ENCODE measurements at regions not wholly inside any gene's neighbourhood (a gene's known extent, or its start where the extent isn't known, plus 50 kb on each side); places are given as distances from the start of the nearest gene placed in this dataset.

- no peaks in the 10 kb centered on the region for H3K27me3 ChIP-seq (ENCODE audit: control insufficient read depth, insufficient read depth, low read length)
- Mint-ChIP-seq H3K36me3 (no peaks in the 10 kb centered on the region), H3K27ac (no peak overlapping the region), H3K4me3 (no peak overlapping the region), H3K27me3 (no peaks in the 10 kb centered on the region), H3K4me1 (no peaks in the 10 kb centered on the region), H3K9me3 (peaks cover 0 to 11% (median 4%) of the 10 kb centered on the region in 7 donors)
- no peaks in the 10 kb centered on the region for H3K36me3 ChIP-seq (ENCODE audit: control insufficient read depth, insufficient read depth, low read length)
- no peak for ATAC-seq (ENCODE audit: low read depth in 2 of 2)
- no peak overlapping the region for H3K27ac ChIP-seq (ENCODE audit: insufficient read depth, low read length, poor library complexity, severe bottlenecking)
- no peak overlapping the region for H3K4me3 ChIP-seq (ENCODE audit: low read depth, low read length)
- no peaks in the 10 kb centered on the region for H3K4me1 ChIP-seq (ENCODE audit: control insufficient read depth, insufficient read depth, low read length, poor library complexity, severe bottlenecking)
- DNase-seq, result no peak
- peaks cover 0 to 3% of the 10 kb centered on the region in 2 experiments for H3K9me3 ChIP-seq (ENCODE audit: control insufficient read depth in 2 of 2, low read length in 2 of 2)
These were observed 278.5 kb downstream of the TAF11L14 start for GRCh38 chr5:17912794-17913193.

DNA sequence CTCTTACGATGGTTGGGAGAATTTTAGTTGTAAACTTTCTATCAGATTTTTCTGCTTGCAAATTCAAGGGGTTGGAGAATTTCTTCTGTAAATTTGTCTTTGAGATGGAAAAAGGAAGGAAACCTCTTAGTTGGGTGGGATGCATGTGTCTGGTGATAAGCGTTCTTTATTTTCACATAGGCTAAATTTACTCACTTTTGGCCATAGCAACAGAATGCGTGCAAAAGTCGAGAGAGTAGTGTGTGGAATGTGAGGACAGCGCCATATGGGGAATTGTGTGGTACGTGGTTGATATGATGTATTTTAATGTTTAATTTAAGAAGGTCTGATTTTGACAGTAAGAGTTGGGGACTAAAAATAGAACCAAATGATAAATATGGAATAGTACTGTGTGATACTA is 282.2 kb downstream of the TAF11L14 start:
- H3K36me3 ChIP-seq (ENCODE audit: control insufficient read depth, insufficient read depth, low read length), result no peaks in the 10 kb centered on the region
- H3K4me3 Mint-ChIP-seq, result no peak overlapping the region
- DNase-seq (no peak), ATAC-seq (ENCODE audit: low read depth in 2 of 2) (no peak)
- H3K4me3 ChIP-seq (ENCODE audit: low read depth, low read length), result no peak overlapping the region
- H3K9me3 ChIP-seq (ENCODE audit: control insufficient read depth in 2 of 2, low read length in 2 of 2), result peaks cover 2 to 6% of the 10 kb centered on the region in 2 experiments
- no peaks in the 10 kb centered on the region for H3K4me1 Mint-ChIP-seq
- H3K36me3 Mint-ChIP-seq, result no peaks in the 10 kb centered on the region
- H3K4me1 ChIP-seq (ENCODE audit: control insufficient read depth, insufficient read depth, low read length, poor library complexity, severe bottlenecking), result no peaks in the 10 kb centered on the region
- H3K27ac Mint-ChIP-seq, result no peak overlapping the region
- H3K27me3 Mint-ChIP-seq, result no peaks in the 10 kb centered on the region
- peaks cover 0 to 10% (median 5%) of the 10 kb centered on the region in 7 donors for H3K9me3 Mint-ChIP-seq
- no peak overlapping the region for H3K27ac ChIP-seq (ENCODE audit: insufficient read depth, low read length, poor library complexity, severe bottlenecking)
- H3K27me3 ChIP-seq (ENCODE audit: control insufficient read depth, insufficient read depth, low read length), result no peaks in the 10 kb centered on the region

DNA sequence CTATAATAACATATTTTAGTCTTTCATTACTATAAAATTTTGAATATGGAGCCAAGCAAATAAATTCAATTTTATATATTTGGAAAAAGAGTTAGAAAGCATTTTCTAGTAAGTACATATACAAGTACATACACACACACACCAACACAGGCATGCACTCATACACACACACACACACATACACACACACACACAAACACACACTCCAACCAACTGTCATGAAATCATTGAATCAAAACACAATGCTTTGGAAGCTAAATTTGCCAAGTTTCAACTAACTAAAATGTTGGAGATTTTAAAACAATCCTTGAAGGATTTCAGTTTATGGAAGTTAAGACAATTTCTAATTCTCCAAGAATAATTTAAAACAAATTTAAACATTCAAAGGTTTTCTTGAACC is 283.2 kb downstream of the TAF11L14 start:
- no peak overlapping the region for H3K4me3 ChIP-seq (ENCODE audit: low read depth, low read length)
- H3K36me3 ChIP-seq (ENCODE audit: control insufficient read depth, insufficient read depth, low read length), result no peaks in the 10 kb centered on the region
- Mint-ChIP-seq H3K36me3 (no peaks in the 10 kb centered on the region), H3K4me1 (no peaks in the 10 kb centered on the region), H3K27ac (no peak overlapping the region), H3K27me3 (no peaks in the 10 kb centered on the region), H3K9me3 (peaks cover 0 to 9% (median 6%) of the 10 kb centered on the region in 7 donors), H3K4me3 (no peak overlapping the region)
- no peak overlapping the region for H3K27ac ChIP-seq (ENCODE audit: insufficient read depth, low read length, poor library complexity, severe bottlenecking)
- H3K27me3 ChIP-seq (ENCODE audit: control insufficient read depth, insufficient read depth, low read length), result no peaks in the 10 kb centered on the region
- H3K9me3 ChIP-seq (ENCODE audit: control insufficient read depth in 2 of 2, low read length in 2 of 2), result peaks cover 2 to 8% of the 10 kb centered on the region in 2 experiments
- ATAC-seq (ENCODE audit: low read depth in 2 of 2) (no peak), DNase-seq (no peak)
- no peaks in the 10 kb centered on the region for H3K4me1 ChIP-seq (ENCODE audit: control insufficient read depth, insufficient read depth, low read length, poor library complexity, severe bottlenecking)

- no peaks in the 10 kb centered on the region for H3K27me3 ChIP-seq (ENCODE audit: control insufficient read depth, insufficient read depth, low read length)
- Mint-ChIP-seq H3K9me3 (peaks cover 0 to 5% (median 4%) of the 10 kb centered on the region in 7 donors), H3K27me3 (no peaks in the 10 kb centered on the region), H3K4me1 (no peaks in the 10 kb centered on the region), H3K27ac (no peak overlapping the region), H3K36me3 (no peaks in the 10 kb centered on the region), H3K4me3 (no peak overlapping the region)
- H3K27ac ChIP-seq (ENCODE audit: insufficient read depth, low read length, poor library complexity, severe bottlenecking), result no peak overlapping the region
- DNase-seq, result no peak
- peaks cover 2 to 5% of the 10 kb centered on the region in 2 experiments for H3K9me3 ChIP-seq (ENCODE audit: control insufficient read depth in 2 of 2, low read length in 2 of 2)
- H3K4me3 ChIP-seq (ENCODE audit: low read depth, low read length), result no peak overlapping the region
- ATAC-seq (ENCODE audit: low read depth in 2 of 2), result no peak
- no peaks in the 10 kb centered on the region for H3K36me3 ChIP-seq (ENCODE audit: control insufficient read depth, insufficient read depth, low read length)
- H3K4me1 ChIP-seq (ENCODE audit: control insufficient read depth, insufficient read depth, low read length, poor library complexity, severe bottlenecking), result no peaks in the 10 kb centered on the region
These were observed 284.3 kb downstream of the TAF11L14 start for GRCh38 chr5:17918373-17919104.

DNA sequence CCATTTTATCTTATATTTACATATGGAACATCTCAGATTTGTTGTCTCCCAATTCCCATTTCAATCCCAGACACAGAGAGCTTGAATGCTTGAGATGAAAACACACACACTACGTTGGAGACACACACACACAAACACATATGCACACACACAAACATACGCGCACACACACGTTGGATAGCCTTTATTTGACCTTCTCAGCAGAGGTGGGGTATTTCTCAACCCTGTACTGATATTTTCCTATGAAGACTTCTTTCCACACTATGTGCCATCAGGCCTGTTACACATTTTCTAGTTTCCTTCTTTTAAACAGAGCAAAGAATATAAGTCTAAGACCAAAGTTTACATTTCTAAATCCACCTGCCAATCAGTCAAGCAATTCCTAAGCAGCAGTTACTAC is 291.0 kb downstream of the TAF11L14 start:
- H3K9me3 Mint-ChIP-seq, result peaks cover 2 to 14% (median 4%) of the 10 kb centered on the region in 7 donors
- Histone ChIP-seq H3K4me1 (ENCODE audit: control insufficient read depth, insufficient read depth, low read length, poor library complexity, severe bottlenecking) (no peaks in the 10 kb centered on the region), H3K9me3 (ENCODE audit: control insufficient read depth in 2 of 2, low read length in 2 of 2) (peaks cover 0 to 5% of the 10 kb centered on the region in 2 experiments), H3K27me3 (ENCODE audit: control insufficient read depth, insufficient read depth, low read length) (no peaks in the 10 kb centered on the region), H3K4me3 (ENCODE audit: low read depth, low read length) (no peak overlapping the region), H3K27ac (ENCODE audit: insufficient read depth, low read length, poor library complexity, severe bottlenecking) (no peak overlapping the region), H3K36me3 (ENCODE audit: control insufficient read depth, insufficient read depth, low read length) (no peaks in the 10 kb centered on the region)
- DNase-seq, result no peak
- H3K4me1 Mint-ChIP-seq, result no peaks in the 10 kb centered on the region
- H3K4me3 Mint-ChIP-seq, result no peak overlapping the region
- no peak for ATAC-seq (ENCODE audit: low read depth in 2 of 2)
- H3K36me3 Mint-ChIP-seq, result no peaks in the 10 kb centered on the region
- no peaks in the 10 kb centered on the region for H3K27me3 Mint-ChIP-seq
- no peak overlapping the region for H3K27ac Mint-ChIP-seq

DNA sequence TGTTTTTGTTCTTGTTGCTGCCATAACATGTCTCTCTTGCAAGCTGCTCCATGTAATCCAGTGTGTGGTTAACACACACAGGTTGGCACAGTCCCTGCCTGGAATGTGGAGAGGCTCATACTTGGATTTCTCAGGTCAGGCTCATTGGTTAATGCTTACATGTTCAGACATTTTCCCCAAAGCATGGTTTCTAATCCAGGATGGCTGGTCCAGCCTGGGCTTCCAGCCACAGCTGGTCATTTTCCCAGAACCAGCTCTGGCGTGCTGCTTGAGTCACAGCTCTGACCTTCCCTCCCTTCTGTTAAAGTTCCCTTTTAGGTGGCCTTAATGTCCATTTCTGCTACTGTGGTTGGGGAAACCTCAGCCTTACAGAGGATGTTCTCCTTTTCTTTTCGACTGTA is 294.3 kb downstream of the TAF11L14 start:
- Mint-ChIP-seq H3K36me3 (no peaks in the 10 kb centered on the region), H3K9me3 (peaks cover 1 to 22% (median 6%) of the 10 kb centered on the region in 7 donors), H3K27me3 (no peaks in the 10 kb centered on the region), H3K4me3 (no peak overlapping the region), H3K4me1 (no peaks in the 10 kb centered on the region), H3K27ac (no peak overlapping the region)
- no peak for DNase-seq
- Histone ChIP-seq H3K27me3 (ENCODE audit: control insufficient read depth, insufficient read depth, low read length) (no peaks in the 10 kb centered on the region), H3K36me3 (ENCODE audit: control insufficient read depth, insufficient read depth, low read length) (no peaks in the 10 kb centered on the region), H3K27ac (ENCODE audit: insufficient read depth, low read length, poor library complexity, severe bottlenecking) (no peak overlapping the region), H3K4me1 (ENCODE audit: control insufficient read depth, insufficient read depth, low read length, poor library complexity, severe bottlenecking) (no peaks in the 10 kb centered on the region), H3K4me3 (ENCODE audit: low read depth, low read length) (no peak overlapping the region), H3K9me3 (ENCODE audit: control insufficient read depth in 2 of 2, low read length in 2 of 2) (peaks cover 3 to 11% of the 10 kb centered on the region in 2 experiments)
- no peak for ATAC-seq (ENCODE audit: low read depth in 2 of 2)

- no peak overlapping the region for H3K4me3 ChIP-seq (ENCODE audit: low read depth, low read length)
- DNase-seq, result no peak
- no peaks in the 10 kb centered on the region for H3K27me3 ChIP-seq (ENCODE audit: control insufficient read depth, insufficient read depth, low read length)
- no peak for ATAC-seq (ENCODE audit: low read depth in 2 of 2)
- no peak overlapping the region for H3K4me3 Mint-ChIP-seq
- no peaks in the 10 kb centered on the region for H3K27me3 Mint-ChIP-seq
- no peaks in the 10 kb centered on the region for H3K36me3 ChIP-seq (ENCODE audit: control insufficient read depth, insufficient read depth, low read length)
- H3K4me1 Mint-ChIP-seq, result no peaks in the 10 kb centered on the region
- H3K9me3 Mint-ChIP-seq, result peaks cover 1 to 26% (median 9%) of the 10 kb centered on the region in 7 donors
- no peaks in the 10 kb centered on the region for H3K36me3 Mint-ChIP-seq
- no peak overlapping the region for H3K27ac ChIP-seq (ENCODE audit: insufficient read depth, low read length, poor library complexity, severe bottlenecking)
- H3K9me3 ChIP-seq (ENCODE audit: control insufficient read depth in 2 of 2, low read length in 2 of 2), result peaks cover 5 to 16% of the 10 kb centered on the region in 2 experiments
- H3K4me1 ChIP-seq (ENCODE audit: control insufficient read depth, insufficient read depth, low read length, poor library complexity, severe bottlenecking), result no peaks in the 10 kb centered on the region
- H3K27ac Mint-ChIP-seq, result no peak overlapping the region
These were observed 294.9 kb downstream of the TAF11L14 start for GRCh38 chr5:17929171-17929570.

- DNase-seq, result no peak
- no peak overlapping the region for H3K4me3 ChIP-seq (ENCODE audit: low read depth, low read length)
- Mint-ChIP-seq H3K9me3 (peaks cover 1 to 30% (median 11%) of the 10 kb centered on the region in 7 donors), H3K4me3 (no peak overlapping the region), H3K4me1 (no peaks in the 10 kb centered on the region), H3K36me3 (no peaks in the 10 kb centered on the region), H3K27ac (no peak overlapping the region), H3K27me3 (no peaks in the 10 kb centered on the region)
- H3K36me3 ChIP-seq (ENCODE audit: control insufficient read depth, insufficient read depth, low read length), result no peaks in the 10 kb centered on the region
- H3K9me3 ChIP-seq (ENCODE audit: control insufficient read depth in 2 of 2, low read length in 2 of 2), result peaks cover 9 to 22% of the 10 kb centered on the region in 2 experiments
- H3K27ac ChIP-seq (ENCODE audit: insufficient read depth, low read length, poor library complexity, severe bottlenecking), result no peak overlapping the region
- H3K27me3 ChIP-seq (ENCODE audit: control insufficient read depth, insufficient read depth, low read length), result no peaks in the 10 kb centered on the region
- H3K4me1 ChIP-seq (ENCODE audit: control insufficient read depth, insufficient read depth, low read length, poor library complexity, severe bottlenecking), result no peaks in the 10 kb centered on the region
- no peak for ATAC-seq (ENCODE audit: low read depth in 2 of 2)
These were observed 296.1 kb downstream of the TAF11L14 start for GRCh38 chr5:17930346-17930745.
